H9 (cell line): ENCODE measurements at regions not wholly inside any gene's neighbourhood (a gene's known extent, or its start where the extent isn't known, plus 50 kb on each side); places are given as distances from the start of the nearest gene placed in this dataset.
A peak's percentile ranks its signal among the peaks of the same experiment; 100 is the strongest.

Source experiments
- DNase-seq: peaks from one replicate; pipeline ENCODE4 v3.0.0-alpha.2; 2017
- H2AFZ ChIP-seq: one replicate; pipeline ENCODE4 v1.6.1; 2013; ENCODE audit warnings: mild to moderate bottlenecking, low read length, control low read depth, moderate library complexity
- H2AK5ac ChIP-seq: 2 replicates; pipeline ENCODE4 v1.6.1; 2013; ENCODE audit warnings: low read length, control low read depth, mixed read lengths; ENCODE audit not compliant: insufficient read length
- H2BK120ac ChIP-seq: one replicate; pipeline ENCODE4 v1.6.1; 2013; ENCODE audit warnings: low read depth, mild to moderate bottlenecking, low read length, control low read depth, inconsistent platforms; ENCODE audit not compliant: poor library complexity, severe bottlenecking
- H2BK12ac ChIP-seq: 2 replicates; pipeline ENCODE4 v1.6.1; 2013; ENCODE audit warnings: low read length, control low read depth, mixed read lengths, low read depth; ENCODE audit not compliant: insufficient read length
- H2BK15ac ChIP-seq: 2 replicates; pipeline ENCODE4 v1.6.1; 2013; ENCODE audit warnings: low read depth, low read length, control low read depth
- H2BK20ac ChIP-seq: one replicate; pipeline ENCODE4 v1.6.1; 2013; ENCODE audit warnings: low read depth, mild to moderate bottlenecking, low read length, control low read depth, inconsistent platforms; ENCODE audit not compliant: poor library complexity, severe bottlenecking
- H2BK5ac ChIP-seq: 2 replicates; pipeline ENCODE4 v1.6.1; 2013; ENCODE audit warnings: low read length, control low read depth, mixed read lengths; ENCODE audit not compliant: insufficient read length
- H3K14ac ChIP-seq: 2 replicates; pipeline ENCODE4 v1.6.1; 2013; ENCODE audit warnings: low read length, control low read depth; ENCODE audit not compliant: insufficient read depth
- H3K18ac ChIP-seq: 2 replicates; pipeline ENCODE4 v1.6.1; 2013; ENCODE audit warnings: low read depth, mild to moderate bottlenecking, mixed read lengths, low read length, control low read depth; ENCODE audit not compliant: insufficient read length
- H3K23ac ChIP-seq: 2 replicates; pipeline ENCODE4 v1.6.1; 2013; ENCODE audit warnings: low read length, control low read depth, mixed read lengths, low read depth; ENCODE audit not compliant: insufficient read length
- H3K23me2 ChIP-seq: 2 replicates; pipeline ENCODE4 v1.6.1; 2013; ENCODE audit warnings: low read depth, mild to moderate bottlenecking, mixed read lengths, low read length, control low read depth; ENCODE audit not compliant: insufficient read length, poor library complexity, severe bottlenecking
- H3K27ac ChIP-seq: 2 replicates; pipeline ENCODE4 v1.5.1; 2013; ENCODE audit warnings: low read length, control low read depth, mixed read lengths, low read depth; ENCODE audit not compliant: insufficient read length
- H3K27me3 ChIP-seq: 2 replicates; pipeline ENCODE4 v1.6.1; 2013; ENCODE audit warnings: low read length, control low read depth, inconsistent platforms; ENCODE audit not compliant: insufficient read depth
- H3K4ac ChIP-seq: 2 replicates; pipeline ENCODE4 v1.6.1; 2013; ENCODE audit warnings: low read depth, mild to moderate bottlenecking, control low read depth, inconsistent platforms, low read length, moderate library complexity
- H3K4me1 ChIP-seq: 2 replicates; pipeline ENCODE4 v1.6.1; 2013; ENCODE audit warnings: low read length, control low read depth, inconsistent platforms; ENCODE audit not compliant: insufficient read depth
- H3K4me2 ChIP-seq: 2 replicates; pipeline ENCODE4 v1.6.1; 2013; ENCODE audit warnings: low read length, control low read depth, mixed read lengths; ENCODE audit not compliant: insufficient read length, insufficient read depth
- H3K56ac ChIP-seq: 2 replicates; pipeline ENCODE4 v1.6.1; 2013; ENCODE audit warnings: low read depth, mild to moderate bottlenecking, mixed read lengths, low read length, control low read depth; ENCODE audit not compliant: insufficient read length
- H3K79me1 ChIP-seq: 2 replicates; pipeline ENCODE4 v1.6.1; 2013; ENCODE audit warnings: low read depth, mild to moderate bottlenecking, moderate library complexity, low read length, control low read depth, inconsistent platforms; ENCODE audit not compliant: insufficient read depth, poor library complexity, severe bottlenecking
- H3K79me2 ChIP-seq: 2 replicates; pipeline ENCODE4 v1.6.1; 2013; ENCODE audit warnings: low read length, control low read depth, inconsistent platforms; ENCODE audit not compliant: insufficient read depth
- H3K9ac ChIP-seq: 2 replicates; pipeline ENCODE4 v1.6.1; 2013; ENCODE audit warnings: low read length, control low read depth, mixed read lengths; ENCODE audit not compliant: insufficient read length; ENCODE audit errors: extremely low read depth
- H3K9me3 ChIP-seq: one replicate; pipeline ENCODE4 v1.6.1; 2013; ENCODE audit warnings: low read depth, low read length, inconsistent platforms; ENCODE audit not compliant: control insufficient read depth
- H3T11ph ChIP-seq: one replicate; pipeline ENCODE4 v1.6.1; 2013; ENCODE audit warnings: mild to moderate bottlenecking, low read length, control low read depth, inconsistent platforms
- H4K20me1 ChIP-seq: one replicate; pipeline ENCODE4 v1.6.1; 2013; ENCODE audit not compliant: control insufficient read depth, insufficient read length, insufficient read depth
- H4K5ac ChIP-seq: 2 replicates; pipeline ENCODE4 v1.6.1; 2013; ENCODE audit warnings: low read depth, mild to moderate bottlenecking, mixed read lengths, low read length, control low read depth; ENCODE audit not compliant: insufficient read length
- H4K8ac ChIP-seq: replicated peaks from 2 replicates; pipeline ENCODE4 v1.6.1; 2013; ENCODE audit warnings: low read length, control low read depth, mixed read lengths, low read depth; ENCODE audit not compliant: insufficient read length
- H4K91ac ChIP-seq: 2 replicates; pipeline ENCODE4 v1.6.1; 2013; ENCODE audit warnings: low read depth, mild to moderate bottlenecking, moderate library complexity, mixed read lengths, low read length, control low read depth; ENCODE audit not compliant: insufficient read length
- H3K27ac Mint-ChIP-seq, 3 experiments: 2 replicates in 2 of 3; 3 replicates in 1 of 3; pipeline ENCODE4 v1.8.0; 2020 to 2021; ENCODE audit warnings: mixed read lengths in 3 of 3, mild to moderate bottlenecking in 1 of 3, moderate library complexity in 1 of 3
- H3K27me3 Mint-ChIP-seq: 2 replicates; pipeline ENCODE4 v1.8.0; 2021; ENCODE audit warnings: low read depth, mild to moderate bottlenecking, moderate library complexity, mixed read lengths
- H3K36me3 Mint-ChIP-seq, 3 experiments: 2 replicates in 2 of 3; 3 replicates in 1 of 3; pipeline ENCODE4 v1.8.0; 2020 to 2021; ENCODE audit warnings: low read depth in 3 of 3, mixed read lengths in 3 of 3; ENCODE audit not compliant: insufficient read depth in 1 of 3
- H3K4me1 Mint-ChIP-seq, 2 experiments: 2 replicates each; pipeline ENCODE4 v1.8.0; 2020; ENCODE audit warnings: mixed read lengths in 2 of 2
- H3K4me3 Mint-ChIP-seq, 2 experiments: 2 replicates in 1 of 2; 3 replicates in 1 of 2; pipeline ENCODE4 v1.8.0; 2020 to 2021; ENCODE audit warnings: mild to moderate bottlenecking in 2 of 2, mixed read lengths in 2 of 2, moderate library complexity in 1 of 2
- H3K9me3 Mint-ChIP-seq, 2 experiments: 2 replicates in 1 of 2; 3 replicates in 1 of 2; pipeline ENCODE4 v1.8.0; 2020; ENCODE audit warnings: mild to moderate bottlenecking in 2 of 2, mixed read lengths in 2 of 2, moderate library complexity in 1 of 2
- CTCF ChIP-seq: fragments of 200-600 bp; sonication (generic); conservative IDR thresholded peaks from 3 replicates; pipeline ENCODE4 v1.8.0; 2021; ENCODE audit warnings: antibody characterized with exemption, mild to moderate bottlenecking
- WGBS: extraction: QIAGEN DNeasy Blood & Tissue Kit; methylation state at CpG from one replicate; pipeline ENCODE4 v1.1.7; 2013; ENCODE audit warnings: missing lambda C conversion rate, low lambda C conversion rate, mixed read lengths; ENCODE audit not compliant: insufficient read length; ENCODE audit errors: extremely low coverage; 5-methylcytosine and 5-hydroxymethylcytosine counted together

- Mint-ChIP-seq H3K4me3 (no peak overlapping the region), H3K4me1 (peaks cover 45 to 47% of the 10 kb centered on the region in 2 experiments), H3K36me3 (peaks cover 0 to 2% (median 0%) of the 10 kb centered on the region in 3 experiments; a peak in 1 of 7 replicates), H3K27ac (peak overlapping the region in 1 of 3 experiments; percentile 67; a peak in 3 of 7 replicates), H3K27me3 (no peaks in the 10 kb centered on the region), H3K9me3 (no peaks in the 10 kb centered on the region; a peak in 1 of 5 replicates)
- Histone ChIP-seq H2BK20ac (no peak overlapping the region), H3K27me3 (no peaks in the 10 kb centered on the region), H2AFZ (no peak overlapping the region), H3K9me3 (no peaks in the 10 kb centered on the region), H3K27ac (no peak overlapping the region), H4K5ac (no peak overlapping the region), H2BK120ac (no peak overlapping the region), H3K23me2 (no peaks in the 10 kb centered on the region), H2BK15ac (no peak overlapping the region), H3K4ac (no peak overlapping the region), H3K79me1 (no peaks in the 10 kb centered on the region), H3K4me2 (no peak overlapping the region), H3K4me1 (peaks cover 5% of the 10 kb centered on the region), H3K18ac (no peak overlapping the region), H4K91ac (no peak overlapping the region), H3K56ac (no peak overlapping the region), H3K9ac (no peak overlapping the region), H4K20me1 (no peaks in the 10 kb centered on the region), H3K23ac (no peak overlapping the region), H4K8ac (no peak overlapping the region), H2BK5ac (no peak overlapping the region), H2BK12ac (no peak overlapping the region), H2AK5ac (no peak overlapping the region), H3K14ac (no peak overlapping the region), H3K79me2 (no peaks in the 10 kb centered on the region), H3T11ph (no peak overlapping the region)
- WGBS: no CpG with 5 or more reads among the region's 5 CpGs
- no peak for DNase-seq
- TF ChIP-seq CTCF: no peak
Measured at GRCh38 chr21:25338415-25338814, 268.9 kb downstream of the MRPL39 start.
